ENCODE measurements at regions not wholly inside any gene's neighbourhood (a gene's known extent, or its start where the extent isn't known, plus 50 kb on each side); places are given as distances from the start of the nearest gene placed in this dataset.

DNA sequence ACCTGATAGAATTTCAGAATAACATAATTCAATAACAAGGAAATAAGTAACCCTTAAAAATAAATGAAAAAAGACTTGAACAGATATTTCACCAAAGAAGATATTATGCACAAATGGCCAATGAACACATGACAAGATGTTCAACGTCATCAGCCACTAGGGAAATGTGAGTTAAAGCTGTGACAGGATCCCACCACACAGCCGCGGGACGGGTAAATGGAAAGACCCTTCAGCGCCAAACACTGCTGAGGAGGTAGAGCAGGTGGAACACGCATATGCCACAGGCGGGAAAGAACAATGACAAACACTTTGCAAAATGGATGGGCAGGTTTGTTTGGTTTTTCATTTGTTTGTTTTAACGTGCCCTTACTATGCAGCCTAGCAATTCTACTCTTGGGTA is 86.1 kb upstream of the RNF32 start:
- no peak for DNase-seq
- in situ Hi-C loops (cut with MboI; ENCODE audit: low pct_unique_long_range_greater_than_20kb, low sequenced_read_pairs): no loop called here

DNA sequence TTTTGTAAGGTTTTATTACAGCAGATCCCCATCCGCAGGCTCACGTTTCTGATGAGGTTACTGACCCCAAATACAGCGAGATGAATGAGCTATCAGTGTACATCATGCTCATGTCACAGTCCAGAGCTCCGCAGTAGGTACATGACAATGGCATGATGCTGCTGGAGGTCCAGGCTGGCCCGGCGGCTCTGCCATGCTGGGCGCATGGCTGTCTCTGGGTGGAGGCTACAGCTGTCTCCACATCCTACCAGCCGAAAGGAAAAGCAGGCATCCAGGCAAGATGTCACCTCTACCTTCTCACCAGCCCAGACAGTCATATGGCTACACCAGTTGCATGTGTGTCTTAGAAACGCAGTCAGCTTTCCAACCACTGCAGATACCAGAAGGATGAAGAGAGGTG is 90.9 kb upstream of the RNF32 start:
- in situ Hi-C loops (cut with MboI; ENCODE audit: low pct_unique_long_range_greater_than_20kb, low sequenced_read_pairs): no loop called here

DNA sequence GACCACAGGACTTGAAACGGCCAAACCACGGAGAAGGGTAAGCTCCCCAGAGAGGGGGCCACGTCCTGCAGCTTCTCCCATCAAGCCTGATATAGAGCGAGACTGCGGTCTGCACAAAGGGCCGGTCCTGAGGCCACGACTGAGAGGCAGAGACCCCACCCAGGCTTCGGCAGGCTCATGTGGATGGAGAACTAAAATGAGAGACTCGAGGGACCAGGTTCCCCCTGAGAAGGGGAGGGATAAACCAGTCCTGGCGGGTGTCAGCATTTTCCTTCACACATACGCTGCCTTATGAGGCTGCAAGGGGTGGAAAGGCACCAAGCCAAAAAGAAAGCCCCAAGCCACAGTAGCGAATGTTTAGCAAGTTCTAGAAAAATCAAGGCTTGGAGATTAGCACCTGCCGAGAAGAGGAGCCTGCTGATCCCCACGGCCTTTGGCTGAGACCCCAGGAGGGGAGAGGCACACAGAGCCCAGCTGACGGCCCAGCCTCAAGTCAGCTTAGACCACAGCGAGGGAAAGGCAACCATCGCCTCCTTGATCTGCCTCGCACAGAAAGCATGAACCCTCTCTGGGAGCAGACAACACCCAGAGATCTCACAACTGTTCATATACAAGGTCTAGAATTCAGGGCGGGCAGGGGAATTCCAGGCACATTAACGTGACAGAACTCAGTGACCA is 92.6 kb upstream of the RNF32 start:
- in situ Hi-C loops (cut with MboI; ENCODE audit: low pct_unique_long_range_greater_than_20kb, low sequenced_read_pairs): no loop called here
- no peak for DNase-seq

More for the DNA sequence above, 90.9 kb upstream of the RNF32 start:
- DNase-seq: no peak

DNA sequence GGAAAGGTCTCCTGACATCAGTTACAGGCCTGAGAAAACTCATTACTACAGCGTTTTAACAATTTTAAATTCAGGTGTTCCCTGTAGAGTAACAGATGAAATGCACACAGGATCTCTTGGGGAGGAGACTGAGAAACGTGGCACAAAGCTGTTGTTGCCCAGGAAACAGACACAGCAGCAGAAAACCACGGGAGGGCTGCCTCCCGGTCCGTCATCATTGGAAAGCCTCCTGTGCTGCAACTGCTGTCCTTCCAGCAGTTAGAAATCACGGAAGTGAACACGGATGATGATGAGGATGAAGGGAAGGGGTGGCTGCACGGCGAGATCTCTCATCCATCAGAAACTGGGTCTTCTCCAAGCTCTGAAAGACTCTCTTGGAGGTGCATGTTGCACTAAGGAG is 94.6 kb upstream of the RNF32 start:
- DNase-seq: no peak
- in situ Hi-C loops (cut with MboI; ENCODE audit: low pct_unique_long_range_greater_than_20kb, low sequenced_read_pairs): no loop called here

DNA sequence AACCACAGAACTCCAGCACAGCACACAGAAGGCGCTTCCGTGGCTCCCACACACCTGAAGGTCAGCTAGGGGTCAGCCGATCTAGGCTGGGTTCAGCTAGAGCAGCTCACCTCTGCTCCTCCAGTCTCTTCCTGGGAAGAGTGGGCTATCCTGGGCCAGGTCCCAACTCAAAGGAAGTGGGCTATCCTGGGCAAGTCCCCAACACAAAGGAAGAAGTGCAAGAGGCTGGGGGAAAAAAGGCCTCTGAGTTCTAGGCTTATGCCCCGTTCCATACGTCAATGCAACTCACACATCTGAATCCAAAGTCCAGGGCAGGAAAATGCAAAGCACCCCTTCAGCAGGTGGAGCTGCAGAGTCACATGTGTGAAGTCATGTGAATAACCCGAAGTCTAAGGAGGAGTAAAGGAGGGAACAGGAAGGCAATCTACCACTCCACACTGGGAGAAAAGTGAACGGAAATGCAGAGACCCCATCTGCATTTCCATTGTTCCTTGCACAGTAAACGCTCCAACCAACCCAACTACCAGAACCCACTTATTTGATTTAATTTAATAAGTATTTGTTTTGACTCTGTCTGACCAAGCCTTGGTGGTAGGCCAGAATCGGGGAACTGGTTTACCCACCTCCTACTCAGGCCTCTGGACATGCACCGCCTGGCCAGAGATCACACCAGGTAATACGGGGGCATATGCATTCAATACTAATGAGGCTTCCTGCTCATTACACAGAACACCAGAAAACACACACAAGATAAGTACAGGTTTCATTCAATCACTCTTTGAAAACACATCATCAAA is 95.5 kb upstream of the RNF32 start:
- no peak for DNase-seq
- in situ Hi-C loops (cut with MboI; ENCODE audit: low pct_unique_long_range_greater_than_20kb, low sequenced_read_pairs): no loop called here

DNA sequence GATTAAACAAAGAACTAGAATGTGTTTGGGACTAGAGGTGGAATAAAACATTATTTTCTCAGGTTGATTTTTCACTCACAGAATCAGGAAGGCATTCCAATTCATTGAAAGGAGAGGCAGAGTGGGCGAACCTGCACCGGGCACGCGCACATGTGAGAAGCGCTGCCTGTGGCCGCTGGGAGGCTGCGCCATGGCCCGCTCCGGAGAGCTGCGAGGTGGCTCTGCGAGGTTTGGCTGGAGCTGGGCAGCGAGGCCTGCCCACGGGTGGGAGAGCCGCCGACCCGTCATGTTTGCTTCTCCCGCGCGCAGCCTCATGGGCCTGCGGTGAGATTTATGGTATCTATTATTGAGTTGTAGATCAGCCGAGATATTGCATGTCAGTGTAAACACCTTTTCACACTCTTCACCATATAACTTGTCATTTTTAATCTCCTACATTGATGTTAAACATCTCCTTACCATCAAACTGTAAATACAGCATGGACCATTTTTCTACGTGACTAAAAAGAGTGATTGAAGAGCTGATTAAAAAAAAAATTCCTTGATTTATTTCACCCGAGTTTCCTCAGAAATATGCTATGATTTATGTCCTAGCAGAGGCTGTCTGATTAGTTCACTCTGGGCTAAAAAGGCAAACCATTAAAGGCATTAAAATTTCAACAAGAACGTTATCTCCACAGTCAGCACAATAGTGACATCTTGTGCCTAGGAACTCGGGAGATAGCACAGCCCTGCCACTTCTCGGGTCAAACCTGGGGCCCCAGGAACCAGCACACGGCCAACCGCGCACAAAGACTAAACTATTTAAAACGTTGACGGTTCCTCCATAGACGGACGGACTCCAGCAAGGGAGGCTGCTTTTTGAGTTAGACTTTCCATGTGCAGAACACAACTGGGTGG is 96.6 kb upstream of the RNF32 start:
- no peak for DNase-seq
- in situ Hi-C loops (cut with MboI; ENCODE audit: low pct_unique_long_range_greater_than_20kb, low sequenced_read_pairs): no loop called here

DNA sequence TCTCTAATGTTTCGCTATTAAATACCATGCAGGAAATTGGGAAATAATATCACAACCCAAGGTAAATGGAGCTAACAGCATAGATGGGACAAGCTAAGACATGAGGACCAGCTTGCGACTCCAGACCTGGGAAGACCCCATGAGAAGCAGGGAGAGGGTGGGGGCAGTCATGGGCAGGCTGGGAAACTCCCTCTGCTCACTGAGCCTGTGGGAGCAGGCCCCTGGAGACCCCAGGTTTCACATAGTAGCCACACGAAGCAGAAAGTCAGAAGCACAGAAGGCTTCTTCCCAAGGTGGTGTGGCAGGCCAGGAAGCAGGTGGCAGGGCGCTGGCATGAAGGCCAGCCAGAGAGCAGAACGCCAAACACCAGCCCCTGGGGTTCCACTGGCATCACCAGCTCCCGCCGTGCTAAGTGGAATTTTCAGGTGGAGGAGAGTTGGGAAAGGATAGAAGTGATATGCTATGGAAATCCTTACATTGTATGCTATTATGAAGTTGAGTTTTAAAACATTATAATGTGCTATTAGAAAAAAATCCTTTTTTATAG is 99.9 kb upstream of the RNF32 start:
- DNase-seq: no peak
- in situ Hi-C loops (cut with MboI; ENCODE audit: low pct_unique_long_range_greater_than_20kb, low sequenced_read_pairs): no loop called here

DNA sequence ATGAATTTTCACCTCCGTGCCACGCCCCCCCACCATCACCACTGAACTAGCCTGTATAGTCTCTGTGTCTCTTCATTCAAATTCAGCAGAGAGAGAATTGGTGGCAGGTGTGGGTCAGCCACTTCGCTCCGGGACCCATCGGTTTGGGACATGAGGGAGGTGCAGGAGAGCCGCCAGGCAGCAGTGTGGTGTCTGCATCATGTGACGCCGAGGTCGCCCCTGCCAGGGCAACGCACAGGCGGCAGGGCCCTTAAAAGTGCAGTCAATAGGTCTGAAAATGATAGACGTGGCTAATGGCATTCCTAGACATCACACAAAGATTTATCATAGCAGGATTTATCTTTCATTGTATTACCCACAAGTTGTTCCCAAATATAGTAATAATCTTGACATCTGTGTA is 100.6 kb upstream of the RNF32 start:
- in situ Hi-C loops (cut with MboI; ENCODE audit: low pct_unique_long_range_greater_than_20kb, low sequenced_read_pairs): no loop called here
- DNase-seq: no peak

DNA sequence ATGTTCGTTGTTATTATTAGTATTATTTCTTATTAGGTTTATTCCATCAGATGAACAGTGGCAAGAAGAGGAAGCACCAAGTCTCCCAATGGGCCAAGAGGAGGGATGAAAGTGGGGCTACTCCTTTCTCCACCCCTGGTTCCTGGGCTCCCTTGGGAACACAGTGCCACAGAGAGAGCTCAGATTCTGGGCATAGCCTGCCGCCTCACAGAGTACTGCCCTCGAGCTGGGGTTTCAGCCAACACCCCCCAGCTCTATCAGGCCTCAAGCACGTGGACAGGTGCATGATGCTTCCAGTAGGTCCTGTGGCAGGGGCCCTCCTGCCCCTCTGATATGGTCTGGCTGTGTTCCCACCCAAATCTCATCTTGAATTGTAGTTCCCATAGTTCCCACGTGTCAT is 103.6 kb upstream of the RNF32 start:
- DNase-seq: no peak
- in situ Hi-C loops (cut with MboI; ENCODE audit: low pct_unique_long_range_greater_than_20kb, low sequenced_read_pairs): no loop called here

DNA sequence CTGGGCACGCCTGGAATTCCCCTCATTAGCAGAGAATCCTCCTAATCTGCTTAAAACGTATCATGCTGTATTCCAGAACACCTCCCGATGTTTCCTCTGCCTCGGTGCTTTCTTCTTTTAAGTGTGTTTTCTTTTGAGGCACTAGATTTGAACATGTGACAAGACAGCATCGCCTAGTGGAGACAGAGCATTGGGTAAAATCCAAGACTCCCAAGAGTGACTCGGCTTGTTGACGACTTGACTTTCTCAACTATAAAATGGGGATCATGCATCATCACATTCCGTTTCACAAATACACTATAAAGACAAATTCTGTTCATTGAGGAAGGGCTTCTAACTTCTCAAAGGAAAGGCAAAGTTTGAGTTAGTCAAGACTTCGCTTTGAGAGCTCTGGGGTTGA is 105.6 kb upstream of the RNF32 start:
- DNase-seq: no peak
- in situ Hi-C loops (cut with MboI; ENCODE audit: low pct_unique_long_range_greater_than_20kb, low sequenced_read_pairs): no loop called here

DNA sequence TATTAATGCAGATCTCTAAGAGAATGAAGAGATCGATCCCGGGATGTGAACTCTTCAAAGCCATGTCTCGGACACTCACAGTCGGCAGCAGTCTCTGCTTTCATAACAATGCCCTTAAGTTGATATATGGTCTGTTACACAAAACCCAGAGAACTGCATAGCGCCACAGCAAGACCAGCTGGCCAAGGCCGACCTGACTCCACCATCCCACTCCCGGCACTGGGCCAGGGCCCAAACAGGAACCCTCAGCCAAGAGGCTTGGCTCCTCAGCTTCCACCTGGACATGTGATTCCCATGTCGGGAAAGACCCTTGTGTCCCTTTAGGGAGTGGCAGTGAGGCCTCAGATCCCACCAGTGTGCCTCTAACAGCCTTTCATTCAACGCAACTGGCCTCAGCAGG is 106.6 kb upstream of the RNF32 start:
- in situ Hi-C loops (cut with MboI; ENCODE audit: low pct_unique_long_range_greater_than_20kb, low sequenced_read_pairs): no loop called here
- DNase-seq: no peak

DNA sequence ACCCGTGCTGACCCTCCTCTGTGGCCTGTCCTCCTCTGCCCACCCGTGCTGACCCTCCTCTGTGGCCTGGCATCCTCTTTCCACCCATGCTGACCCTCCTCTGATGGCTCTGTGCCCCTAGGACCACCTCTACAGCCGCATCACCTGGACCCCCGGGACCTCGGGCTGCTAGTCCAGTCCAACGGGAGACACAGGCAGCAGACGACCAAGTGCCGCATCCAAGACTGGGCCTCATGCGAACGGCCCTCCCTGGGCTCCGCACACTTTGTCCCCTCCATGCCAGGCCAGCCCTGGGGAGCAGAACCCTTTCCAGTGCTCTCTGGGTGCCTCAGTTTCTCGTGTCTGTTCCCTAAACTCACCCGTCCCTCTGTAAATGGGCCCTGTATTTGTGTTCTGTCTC is 107.2 kb upstream of the RNF32 start:
- in situ Hi-C loops (cut with MboI; ENCODE audit: low pct_unique_long_range_greater_than_20kb, low sequenced_read_pairs): no loop called here
- DNase-seq: no peak

DNA sequence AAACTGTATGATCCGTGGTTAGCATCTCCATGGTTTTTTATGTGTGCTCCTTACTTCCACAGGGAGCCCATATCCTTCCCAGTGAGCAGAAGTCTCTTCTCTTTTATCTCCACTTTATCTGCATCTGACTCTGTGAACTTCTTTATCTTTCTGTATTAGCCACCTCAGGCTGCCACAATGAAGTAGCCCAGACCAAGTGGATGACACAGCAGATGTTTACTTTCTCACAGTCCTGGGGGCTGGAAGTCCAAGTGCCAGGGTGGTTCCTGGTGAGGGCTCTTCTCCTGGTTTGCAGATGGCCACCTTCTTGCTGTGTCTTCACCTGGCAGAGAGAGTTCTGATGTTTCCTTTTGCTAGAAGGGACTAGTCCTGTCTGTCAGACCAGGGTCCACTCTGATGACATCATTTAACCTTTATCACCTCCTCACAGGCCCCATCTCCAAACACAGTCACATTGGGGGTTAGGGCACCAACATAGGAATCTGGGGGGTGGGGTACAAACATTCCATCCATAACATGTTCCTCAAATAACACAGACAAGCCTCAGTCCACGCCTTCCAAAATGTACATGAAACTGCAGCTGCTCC is 108.5 kb upstream of the RNF32 start:
- no peak for DNase-seq
- in situ Hi-C loops (cut with MboI; ENCODE audit: low pct_unique_long_range_greater_than_20kb, low sequenced_read_pairs): no loop called here

DNA sequence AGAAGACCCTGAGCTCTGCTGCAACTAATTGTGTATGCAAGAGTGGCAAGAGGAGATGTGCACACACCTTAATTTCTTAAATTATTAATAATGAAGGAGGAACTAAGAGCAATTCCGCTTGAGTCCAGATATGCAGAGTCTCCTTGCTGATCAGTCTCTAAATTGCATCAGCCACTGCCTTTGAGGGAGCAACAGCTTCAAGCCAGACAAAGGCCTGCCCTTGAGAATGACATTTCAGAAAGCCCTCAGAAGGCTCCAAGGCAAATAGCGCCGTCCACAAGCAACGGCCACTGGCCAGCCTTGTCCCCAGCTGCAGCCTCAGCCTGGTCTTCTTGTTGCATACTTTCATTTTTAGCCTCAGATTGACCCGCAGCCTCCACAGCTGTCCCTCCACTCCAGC is 110.6 kb upstream of the RNF32 start:
- no peak for DNase-seq
- in situ Hi-C loops (cut with MboI; ENCODE audit: low pct_unique_long_range_greater_than_20kb, low sequenced_read_pairs): no loop called here

DNA sequence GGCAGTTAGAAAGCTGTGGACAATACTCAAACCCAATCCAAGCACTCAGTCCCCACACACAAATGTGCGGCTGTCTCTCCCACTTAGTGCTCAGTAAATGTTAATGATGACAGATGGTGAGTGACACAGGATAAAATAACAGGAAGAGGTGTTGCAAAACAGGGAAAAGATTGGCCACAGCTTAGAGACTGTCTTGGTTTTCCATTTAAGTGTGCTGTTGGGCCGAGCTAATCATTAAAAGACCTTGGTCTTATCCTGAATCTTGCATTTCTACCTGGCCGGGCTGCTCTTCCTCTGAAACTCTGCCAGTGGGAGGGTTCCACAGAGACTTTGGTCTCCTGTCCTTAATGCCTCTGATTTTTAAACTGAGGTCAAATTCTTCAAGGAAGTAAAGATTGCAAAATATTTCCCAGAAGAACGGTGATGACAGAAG is 113.1 kb upstream of the RNF32 start:
- DNase-seq: peak; percentile 50

DNA sequence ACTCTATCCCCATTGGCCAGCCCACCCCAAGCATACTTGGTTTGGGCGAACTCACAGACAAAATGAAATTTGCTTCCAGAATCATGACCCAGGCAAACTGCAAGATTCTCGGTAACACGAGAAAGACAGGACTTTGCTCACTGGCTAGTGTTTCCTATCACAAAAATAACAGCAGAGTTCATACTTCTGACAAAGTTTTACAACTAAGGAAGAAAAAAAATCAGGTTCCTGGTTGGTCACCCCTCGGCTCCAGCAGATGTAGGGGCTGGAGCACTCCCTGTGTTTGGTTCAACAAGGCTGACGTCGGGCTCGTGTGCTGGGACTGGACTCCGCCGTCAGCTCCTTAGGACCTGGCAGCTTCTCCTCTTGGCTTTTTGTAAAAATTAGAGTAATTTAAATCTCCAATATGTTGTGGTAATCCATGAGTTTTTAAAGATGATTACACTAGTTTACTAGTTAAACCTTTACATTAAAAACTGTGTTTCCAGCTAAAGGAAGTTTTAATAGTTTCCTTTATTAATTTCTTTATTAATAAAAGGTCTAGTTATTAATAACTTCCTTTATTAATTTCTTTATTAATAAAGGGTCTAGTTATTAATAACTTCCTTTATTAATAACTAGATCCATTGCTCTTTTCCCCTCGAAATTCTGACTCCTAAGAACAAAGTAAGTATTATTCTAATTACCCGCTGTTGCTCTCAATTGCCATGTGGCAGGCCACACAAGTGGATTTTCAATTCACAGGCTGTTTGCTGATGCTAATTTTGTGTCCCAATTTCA is 115.6 kb upstream of the RNF32 start:
- in situ Hi-C loops (cut with MboI; ENCODE audit: low pct_unique_long_range_greater_than_20kb, low sequenced_read_pairs): no loop called here
- DNase-seq: no peak

More for the DNA sequence above, 113.1 kb upstream of the RNF32 start:
- in situ Hi-C loops (cut with MboI; ENCODE audit: low pct_unique_long_range_greater_than_20kb, low sequenced_read_pairs): no loop called here

DNA sequence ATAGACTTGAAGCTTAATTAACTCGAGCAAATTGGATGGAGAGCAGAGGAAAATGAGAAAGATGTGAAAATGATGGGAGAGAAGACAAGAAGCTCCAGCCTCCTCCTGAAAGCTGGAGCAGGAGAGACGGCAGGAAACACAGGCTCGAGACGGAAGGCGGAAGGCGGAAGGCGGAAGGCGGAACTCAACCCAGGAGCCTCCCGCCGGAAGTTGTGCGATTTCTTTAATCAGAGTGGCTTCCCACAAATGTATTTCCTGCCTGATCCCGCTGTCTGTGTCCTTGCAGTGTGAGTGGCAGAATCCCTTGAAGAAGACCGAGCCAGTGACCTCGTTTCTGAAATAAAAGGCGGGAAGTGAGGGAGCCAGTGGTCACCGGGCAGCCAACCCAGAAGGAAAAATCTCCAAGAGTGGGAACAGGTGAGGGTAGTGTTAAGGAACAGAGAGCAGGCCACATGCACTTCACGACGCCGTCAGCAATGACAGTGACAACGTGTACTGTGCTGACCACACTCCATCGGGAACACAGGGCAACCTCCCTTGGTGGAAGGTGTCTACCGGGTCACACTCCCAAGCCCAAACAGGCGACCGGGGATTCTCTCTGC is 117.0 kb upstream of the RNF32 start:
- DNase-seq: no peak
- in situ Hi-C loops (cut with MboI; ENCODE audit: low pct_unique_long_range_greater_than_20kb, low sequenced_read_pairs): no loop called here

DNA sequence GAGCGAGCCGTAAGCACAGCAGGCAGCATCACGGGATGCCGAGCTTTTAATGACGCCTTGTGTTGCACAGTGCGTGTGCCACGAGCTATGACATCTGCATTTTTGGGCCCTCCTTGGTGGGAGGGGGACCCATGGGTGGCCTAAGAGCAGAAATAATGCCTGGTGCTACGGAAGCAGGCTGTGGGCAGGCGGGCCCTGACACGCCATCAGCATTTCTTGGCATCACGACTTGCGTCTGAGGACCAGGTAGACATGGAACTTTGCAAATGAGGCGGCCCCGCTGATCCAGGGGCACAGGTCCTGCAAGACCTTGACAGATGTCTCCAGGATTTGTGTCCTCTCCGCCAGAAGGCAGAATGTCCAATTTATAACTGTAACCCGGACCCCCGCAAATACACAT is 117.8 kb upstream of the RNF32 start:
- in situ Hi-C loops (cut with MboI; ENCODE audit: low pct_unique_long_range_greater_than_20kb, low sequenced_read_pairs): no loop called here
- no peak for DNase-seq

Data from KBM-7 (cell line).